K562 (cell line): ENCODE measurements at regions not wholly inside any gene's neighbourhood (a gene's known extent, or its start where the extent isn't known, plus 50 kb on each side); places are given as distances from the start of the nearest gene placed in this dataset.

Source experiments
- ATAC-seq: fragments of 200-7000 bp; cut with Tn5 transposase; 3 replicates; pipeline ENCODE4 v1.9.1; 2020; ENCODE audit warnings: moderate library complexity
- BruUV-seq: library from RNA; stranded (reverse); fragments of 400-500 nt; replicated peaks from 2 replicates; lab custom pipeline; 2021; lab: Mats Ljungman, UMichigan
- CTCF ChIA-PET: fragments of 300-600 bp; formaldehyde crosslinking; extraction: SDS; loops from one replicate; lab custom pipeline; 2021; ENCODE audit warnings: low intra/inter-chr PET ratio; lab: Yijun Ruan, JAX
- POLR2A ChIA-PET: fragments of 300-600, 350-650 bp; sonication (Branson Sonifier 250); formaldehyde crosslinking; extraction: SDS; loops from one replicate; lab custom pipeline; 2021; ENCODE audit warnings: antibody characterized with exemption, inconsistent platforms; lab: Yijun Ruan, JAX
- DNase-seq, 4 experiments: peaks; one replicate each; pipeline versions ENCODE4 v3.0.0 to v3.0.0-alpha.2; 2011 to 2018; ENCODE audit warnings: low spot score in 3 of 4, mixed read lengths in 3 of 4; ENCODE audit errors: extremely low read depth in 1 of 4
- FAIRE-seq: peaks from 2 replicates; lab custom pipeline; 2011; peaks lifted over from hg19 to GRCh38; lab: Jason Lieb, UNC
- H2AFZ ChIP-seq: 2 replicates; pipeline ENCODE4 v1.6.0; 2011; ENCODE audit warnings: low read depth, low read length, control low read depth, inconsistent platforms
- H3K27ac ChIP-seq: fragments of 200-600 bp; 3 replicates; pipeline ENCODE4 v1.8.0; 2011; ENCODE audit warnings: low read depth, mild to moderate bottlenecking, control low read depth, inconsistent platforms, low read length, moderate library complexity, mixed read lengths; ENCODE audit errors: extremely low read depth
- H3K27me3 ChIP-seq, 2 experiments: fragments of 300-600 bp in 1 of 2; 2 replicates in 1 of 2; 3 replicates in 1 of 2; pipeline versions ENCODE4 v1.6.0 to v1.8.0; 2011; ENCODE audit warnings: inconsistent platforms in 2 of 2, low read length in 2 of 2, mild to moderate bottlenecking in 1 of 2, mixed read lengths in 1 of 2, moderate library complexity in 1 of 2; ENCODE audit not compliant: control insufficient read depth in 2 of 2, insufficient read depth in 2 of 2
- H3K36me3 ChIP-seq: fragments of 300-600 bp; 3 replicates; pipeline ENCODE4 v1.8.0; 2011; ENCODE audit warnings: mild to moderate bottlenecking, low read length, inconsistent platforms; ENCODE audit not compliant: control insufficient read depth, insufficient read depth
- H3K4me1 ChIP-seq, 2 experiments: fragments of 200-600 bp in 1 of 2; replicated peaks in 1 of 2; 2 replicates in 1 of 2; 3 replicates in 1 of 2; pipeline versions ENCODE4 v1.5.1 to v1.8.0; 2011; ENCODE audit warnings: inconsistent platforms in 2 of 2, low read length in 2 of 2, mild to moderate bottlenecking in 1 of 2, mixed read lengths in 1 of 2, moderate library complexity in 1 of 2; ENCODE audit not compliant: control insufficient read depth in 2 of 2, insufficient read depth in 2 of 2
- H3K4me2 ChIP-seq: 2 replicates; pipeline ENCODE4 v1.6.1; 2011; ENCODE audit warnings: low read length, control low read depth, inconsistent platforms, mixed read lengths; ENCODE audit not compliant: insufficient read depth
- H3K4me3 ChIP-seq: fragments of 200-600 bp; sonication (generic), shearing (Covaris generic); 2 replicates; pipeline ENCODE4 v1.5.1; 2016; ENCODE audit warnings: control low read depth, inconsistent platforms
- H3K79me2 ChIP-seq: fragments of 200-600 bp; 3 replicates; pipeline ENCODE4 v1.8.0; 2011; ENCODE audit warnings: low read length, inconsistent platforms; ENCODE audit not compliant: control insufficient read depth, insufficient read depth
- H3K9ac ChIP-seq, 2 experiments: 2 replicates each; pipeline versions ENCODE4 v1.6.0 to v1.6.1; 2011; ENCODE audit warnings: low read depth in 2 of 2, low read length in 2 of 2, control low read depth in 1 of 2, inconsistent platforms in 1 of 2, mild to moderate bottlenecking in 1 of 2, mixed read lengths in 1 of 2; ENCODE audit not compliant: insufficient read depth in 1 of 2
- H3K9me1 ChIP-seq: one replicate; pipeline ENCODE4 v1.6.0; 2011; ENCODE audit warnings: inconsistent platforms, mild to moderate bottlenecking, low read length, moderate library complexity; ENCODE audit not compliant: control insufficient read depth, insufficient read depth
- H3K9me3 ChIP-seq: replicated peaks from 2 replicates; pipeline ENCODE4 v1.5.1; 2011; ENCODE audit warnings: low read depth, low read length, inconsistent platforms; ENCODE audit not compliant: control insufficient read depth, insufficient read depth
- H4K20me1 ChIP-seq: replicated peaks from 2 replicates; pipeline ENCODE4 v1.6.1; 2011; ENCODE audit warnings: low read length, inconsistent platforms, mixed read lengths; ENCODE audit not compliant: control insufficient read depth, insufficient read depth
- CBX1 ChIP-seq: sonication (generic); IDR thresholded peaks from 2 replicates; pipeline ENCODE4 v1.6.1; 2016; ENCODE audit warnings: antibody characterized with exemption, low read depth, mild to moderate bottlenecking
- CHD7 ChIP-seq: fragments of 200-600 bp; sonication (generic); IDR thresholded peaks from one replicate; pipeline ENCODE4 v1.6.1; 2012; ENCODE audit warnings: mild to moderate bottlenecking, low read depth, low read length, inconsistent platforms
- HNRNPK ChIP-seq: fragments of 200-400 bp; formaldehyde crosslinking; IDR thresholded peaks from one replicate; pipeline ENCODE4 v1.6.1; 2018; ENCODE audit warnings: mild to moderate bottlenecking, low read depth, low read length; ENCODE audit not compliant: poor library complexity, severe bottlenecking
- PTTG1 ChIP-seq: fragments of 450-650 bp; IDR thresholded peaks from 2 replicates; pipeline ENCODE4 v1.6.1; 2016; ENCODE audit warnings: low read depth, mild to moderate bottlenecking, missing genetic modification characterization, missing compliant biosample characterization
- RBM25 ChIP-seq: fragments of 200-400 bp; formaldehyde crosslinking; IDR thresholded peaks from 2 replicates; pipeline ENCODE4 v1.6.1; 2018; ENCODE audit warnings: low read length, low read depth, moderate library complexity; ENCODE audit not compliant: severe bottlenecking
- ZNF589 ChIP-seq: fragments of 200-800 bp; sonication (Bioruptor generic); IDR thresholded peaks from 2 replicates; pipeline ENCODE4 v1.6.1; 2016; ENCODE audit warnings: low read depth, missing genetic modification characterization, missing compliant biosample characterization
- WGBS: fragments of 100-300 bp; shearing (Covaris generic); methylation state at CpG from one replicate; pipeline ENCODE4 v1.1.6; 2016; ENCODE audit warnings: low coverage, mixed read lengths; ENCODE audit not compliant: insufficient coverage; ENCODE audit errors: missing lambda C conversion rate; 5-methylcytosine and 5-hydroxymethylcytosine counted together
- in situ Hi-C: fragments of 300-500 bp; cut with MboI; formaldehyde crosslinking; loops from 4 replicates; pipeline ENCODE4 v1.15.0; 2018; ENCODE audit warnings: inconsistent platforms, mixed read lengths
- intact Hi-C: fragments of 100-400 bp; cut with micrococcal nuclease; formaldehyde crosslinking; loops from 2 replicates; pipeline ENCODE4 v1.14.2; 2022

DNA sequence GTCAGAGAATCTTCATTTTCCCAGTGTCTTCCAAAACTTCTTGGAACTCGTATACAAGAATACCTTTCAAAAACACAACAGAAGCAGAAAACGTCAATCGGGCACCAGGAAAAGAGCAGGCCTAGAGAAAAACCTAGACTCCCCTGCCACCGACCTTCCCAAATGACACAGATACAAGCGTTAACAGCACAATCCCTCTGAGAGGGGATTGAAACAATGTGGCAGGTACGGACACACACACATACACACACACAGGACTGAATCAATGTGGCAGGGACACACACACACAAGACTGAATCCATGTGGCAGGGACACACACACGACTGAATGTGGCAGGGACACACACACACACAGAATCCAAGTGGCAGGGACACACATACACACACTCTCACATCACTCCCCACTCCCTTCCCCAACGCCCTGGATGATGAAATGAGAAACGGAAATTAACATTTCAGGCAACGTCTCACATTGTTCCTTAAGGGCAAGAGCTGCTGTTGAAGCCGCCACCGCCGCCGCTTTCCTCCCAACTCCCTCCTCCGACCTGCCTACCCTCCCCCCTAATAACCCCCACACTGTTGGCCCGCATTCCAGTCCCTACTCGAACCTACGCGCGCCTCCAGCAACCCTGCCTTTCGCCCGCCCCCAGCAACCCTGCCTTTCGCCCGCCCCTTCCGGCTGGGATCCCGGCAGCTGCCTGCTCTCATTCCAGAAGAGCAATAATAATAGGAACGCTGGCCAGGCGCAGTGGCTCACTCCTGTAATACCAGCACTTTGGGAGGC is 302.1 kb upstream of the HSFY2 start:
- Histone ChIP-seq H3K27me3 (no peaks in the 10 kb centered on the region), H2AFZ (no peak overlapping the region), H3K9me3 (no peaks in the 10 kb centered on the region), H3K4me1 (no peaks in the 10 kb centered on the region), H3K79me2 (no peaks in the 10 kb centered on the region), H3K36me3 (no peaks in the 10 kb centered on the region), H3K9ac (no peak overlapping the region), H3K9me1 (no peaks in the 10 kb centered on the region), H3K27ac (no peak overlapping the region), H4K20me1 (no peaks in the 10 kb centered on the region), H3K4me3 (no peak overlapping the region), H3K4me2 (no peak overlapping the region)
- ATAC-seq, result no peak
- WGBS, result no CpG with 5 or more reads among the region's 28 CpGs
- in situ Hi-C loops, result no loop called here
- no peak for DNase-seq
- no peak for TF ChIP-seq CBX1
- no peak for TF ChIP-seq ZNF589
- TF ChIP-seq RBM25, result no peak
- TF ChIP-seq CHD7, result no peak
- no peak for TF ChIP-seq HNRNPK
- no peak for TF ChIP-seq PTTG1 (tag)
- ChIA-PET CTCF (no interaction called here), POLR2A (no interaction called here)
- BruUV-seq, result no TSS peak
- FAIRE-seq, result no peak
- intact Hi-C loops, result no loop called here
